GM18517 (cell line): ENCODE measurements at regions not wholly inside any gene's neighbourhood (a gene's known extent, or its start where the extent isn't known, plus 50 kb on each side); places are given as distances from the start of the nearest gene placed in this dataset.

Experiments
- ATAC-seq: cut with Tn5 transposase; IDR thresholded peaks from one replicate; pipeline ENCODE4 v1.9.1; 2021; ENCODE audit warnings: mild to moderate bottlenecking, moderate library complexity; ENCODE audit not compliant: unreplicated experiment

DNA sequence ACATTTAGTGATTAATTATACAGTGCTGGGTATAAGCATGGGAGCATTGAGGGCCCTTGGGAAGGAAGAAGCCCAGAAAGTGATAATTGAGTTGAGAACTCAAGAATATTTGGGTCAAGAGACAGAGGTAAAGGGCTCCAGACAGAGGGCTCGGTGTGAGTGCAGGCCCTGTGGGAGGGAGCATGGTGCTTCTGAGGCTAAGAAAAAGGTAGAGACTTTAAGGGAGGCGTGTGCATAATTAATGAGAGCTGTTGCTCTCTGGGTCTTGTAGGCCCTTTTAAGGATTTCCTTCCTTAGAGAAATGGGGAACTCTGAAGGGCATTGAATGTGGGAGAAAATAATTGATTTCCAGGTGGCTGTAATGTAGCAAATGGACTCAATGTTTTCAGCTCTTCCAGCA, 735.0 kb upstream of the POU3F3 start:
- ATAC-seq = no peak

DNA sequence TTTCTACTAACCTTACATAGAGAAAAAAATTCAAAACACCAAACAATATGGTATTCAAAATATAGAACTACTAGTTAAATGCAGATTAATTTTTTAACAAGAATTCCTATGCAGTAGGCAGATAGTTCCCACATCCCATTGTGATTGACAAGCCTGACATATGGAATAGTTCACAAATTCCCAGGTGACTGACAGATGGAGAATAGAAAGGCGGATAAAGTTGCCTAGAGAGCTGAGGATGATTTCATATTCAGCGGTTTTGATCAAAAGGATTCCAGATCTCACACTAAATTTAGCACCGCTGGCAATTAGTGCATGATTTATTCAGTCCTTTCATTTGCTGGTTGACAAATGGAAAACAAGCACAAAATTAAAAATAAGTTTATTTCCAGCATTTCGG, 733.7 kb upstream of the POU3F3 start:
- ATAC-seq = no peak

DNA sequence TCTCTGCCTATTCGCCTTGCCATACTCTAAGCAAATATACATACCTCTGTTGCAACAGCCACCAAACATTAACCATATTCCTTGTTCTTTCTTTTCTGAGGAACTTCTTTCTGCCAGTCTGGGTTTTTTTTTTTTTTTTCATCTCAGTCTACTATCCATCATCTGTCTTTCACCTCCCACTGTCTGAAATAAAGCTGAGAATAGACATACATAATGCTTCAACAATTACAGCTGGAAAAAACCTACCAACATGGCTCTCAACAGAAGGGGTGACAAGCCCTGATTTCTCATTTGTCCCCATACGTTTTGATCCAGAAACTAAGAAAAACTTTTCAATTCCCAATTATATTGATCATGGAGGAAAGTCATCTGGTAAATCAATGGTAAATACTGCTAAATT, 728.8 kb upstream of the POU3F3 start:
- ATAC-seq = no peak

DNA sequence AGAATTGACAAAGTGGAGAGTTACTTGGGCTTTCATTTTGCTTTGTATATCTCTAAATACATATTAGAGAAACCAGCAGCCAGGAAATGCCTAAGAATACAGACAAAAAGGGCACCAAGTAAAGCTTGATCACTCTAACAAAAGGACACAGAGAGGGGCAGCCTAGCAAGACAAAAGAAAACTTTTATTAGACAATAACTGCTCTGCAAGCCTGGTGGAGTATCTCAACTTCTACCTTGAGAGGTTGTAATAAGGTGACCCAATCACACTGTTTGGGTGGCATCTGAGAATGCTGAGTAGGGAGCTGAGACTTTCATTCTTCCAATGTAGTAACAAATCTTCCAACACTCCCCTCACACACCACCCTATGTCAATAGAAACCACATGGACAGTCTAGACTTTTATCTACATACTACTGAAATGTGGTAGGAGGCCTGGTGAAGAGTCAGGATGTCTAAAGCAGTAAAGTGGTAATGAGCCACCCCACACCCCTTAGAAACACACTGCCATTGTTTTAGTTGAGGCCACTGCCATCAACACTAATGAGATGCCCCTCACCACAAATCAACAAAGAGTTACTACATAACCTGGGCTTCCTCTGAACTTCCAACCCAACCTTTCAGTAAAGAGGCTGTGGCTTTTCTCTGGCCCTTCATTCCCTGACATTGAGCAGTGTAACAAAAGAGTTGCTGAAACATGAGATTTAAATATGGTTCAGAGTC, 726.7 kb upstream of the POU3F3 start:
- no peak for ATAC-seq

DNA sequence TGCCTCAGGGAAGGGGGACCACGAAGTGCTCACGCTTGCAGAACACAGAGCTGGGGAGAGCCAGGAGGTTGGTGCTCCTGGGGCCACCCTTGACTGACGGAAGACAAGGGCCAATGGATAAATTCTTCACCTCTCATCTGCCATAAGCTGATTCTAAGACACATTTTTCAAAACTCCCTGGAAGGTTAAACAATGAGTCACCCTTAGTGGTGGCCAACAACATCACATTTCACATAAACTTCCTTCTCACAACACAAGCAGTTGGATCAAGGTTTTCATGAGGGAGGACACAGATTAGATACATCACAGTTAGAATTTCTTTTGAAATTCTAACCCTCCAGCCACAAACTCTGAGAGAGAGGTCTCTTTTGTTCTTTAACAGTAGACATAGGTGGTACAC, 713.6 kb upstream of the POU3F3 start:
- no peak for ATAC-seq

DNA sequence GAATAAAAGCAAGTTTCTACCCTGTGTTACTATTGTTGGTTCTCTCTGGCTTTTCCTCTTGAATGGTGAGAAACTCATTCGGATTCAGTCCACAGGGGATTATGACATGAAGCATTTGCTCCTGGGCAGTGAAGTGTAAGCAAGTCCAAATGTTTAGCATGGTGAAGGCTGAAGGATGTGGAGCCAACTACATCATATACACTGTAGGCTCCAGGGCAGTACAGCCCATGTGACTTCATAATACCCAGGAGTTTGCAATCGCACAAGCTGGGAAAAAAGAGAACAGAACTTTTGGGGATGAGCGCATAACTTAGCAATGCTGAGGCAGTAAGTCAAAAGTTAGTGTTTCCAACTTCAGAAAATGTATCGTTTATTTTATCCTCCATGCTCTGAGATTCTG, 695.7 kb upstream of the POU3F3 start:
- ATAC-seq = no peak

DNA sequence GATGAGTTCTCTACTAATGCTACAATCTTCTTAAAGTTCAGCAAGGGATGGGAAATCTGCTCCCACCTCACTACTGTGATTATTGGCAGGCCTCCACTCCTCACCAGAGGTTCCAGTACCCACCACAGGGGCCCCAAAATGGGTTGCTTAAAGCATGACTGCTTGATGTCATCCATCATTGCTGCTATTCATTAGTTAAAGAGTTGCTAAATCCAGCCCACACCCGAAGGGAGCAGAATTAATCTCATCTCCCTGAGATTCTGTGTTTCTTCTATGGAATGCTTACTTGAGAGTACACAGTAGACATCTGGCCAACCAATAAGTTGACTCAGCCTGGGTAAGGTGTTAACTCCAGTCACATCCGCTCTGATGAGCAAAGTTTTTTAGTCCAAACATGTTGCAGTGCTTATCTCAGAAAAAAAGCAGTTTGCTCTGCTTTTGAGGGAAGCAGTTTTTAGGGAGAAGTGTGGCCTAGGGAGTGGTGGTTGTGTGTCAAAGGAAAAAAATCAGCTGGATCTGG, 690.2 kb upstream of the POU3F3 start:
- no peak for ATAC-seq

DNA sequence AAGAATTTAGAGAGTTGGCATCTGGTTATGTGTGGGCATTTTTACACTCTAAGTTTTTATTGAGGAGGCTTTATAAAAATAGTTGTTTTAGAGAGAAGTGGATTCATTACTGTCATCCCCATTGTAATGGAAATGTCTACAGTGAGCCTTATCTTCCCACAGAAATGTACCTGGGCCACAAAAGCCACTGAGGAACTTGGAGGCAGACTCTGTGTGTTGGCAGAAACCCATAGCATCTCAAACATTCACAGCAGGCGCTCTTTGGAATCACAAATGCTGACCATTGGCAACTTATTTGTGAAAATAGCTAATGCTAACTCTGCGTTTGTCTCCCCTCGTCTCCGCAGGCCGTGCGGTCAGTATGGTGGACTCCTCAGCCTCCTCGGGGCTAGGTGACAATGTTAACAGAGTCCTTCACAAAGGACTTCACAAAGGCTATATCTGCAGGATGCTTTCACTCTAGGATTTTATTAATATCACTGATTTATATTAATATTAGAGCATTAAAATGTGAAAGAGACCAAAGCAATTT, 689.1 kb upstream of the POU3F3 start:
- ATAC-seq = no peak

DNA sequence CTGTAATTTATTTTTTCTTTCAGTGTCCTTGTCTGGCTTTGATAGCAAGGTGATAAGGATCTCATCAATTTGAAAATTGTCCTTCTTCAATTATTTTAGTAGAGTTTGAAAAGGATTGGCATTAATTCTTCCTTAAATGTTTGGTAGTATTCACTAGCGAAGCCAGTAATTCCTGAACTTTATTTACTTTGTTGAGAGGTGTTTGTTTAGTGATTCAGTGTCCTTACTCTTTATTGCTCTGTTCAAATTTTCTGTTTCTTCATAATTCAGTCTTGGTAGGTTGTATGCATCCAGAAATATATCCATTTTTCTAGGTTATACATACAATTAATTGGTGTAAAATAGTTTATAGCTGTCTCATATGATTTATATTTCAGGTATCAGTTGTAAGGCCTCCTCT, 676.7 kb upstream of the POU3F3 start:
- ATAC-seq = no peak

DNA sequence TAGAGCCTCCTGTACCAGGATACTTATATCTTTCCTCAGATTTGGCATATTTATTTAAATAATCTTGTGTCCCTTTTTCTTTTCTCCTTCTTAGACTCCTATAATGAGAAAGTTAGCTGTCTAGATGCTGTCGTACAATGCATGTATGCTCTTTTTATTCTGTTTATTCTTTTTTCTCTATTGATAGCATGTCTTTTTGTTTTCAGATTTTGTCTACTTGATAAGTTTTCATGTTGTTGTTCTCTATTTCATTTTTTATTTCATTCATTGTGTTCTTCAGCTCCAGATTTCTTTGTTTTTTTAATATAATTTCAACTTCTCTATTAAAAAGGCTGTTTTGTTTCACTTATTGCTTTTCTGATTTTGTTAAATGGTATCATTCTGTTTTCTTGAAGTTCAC, 674.3 kb upstream of the POU3F3 start:
- no peak for ATAC-seq

DNA sequence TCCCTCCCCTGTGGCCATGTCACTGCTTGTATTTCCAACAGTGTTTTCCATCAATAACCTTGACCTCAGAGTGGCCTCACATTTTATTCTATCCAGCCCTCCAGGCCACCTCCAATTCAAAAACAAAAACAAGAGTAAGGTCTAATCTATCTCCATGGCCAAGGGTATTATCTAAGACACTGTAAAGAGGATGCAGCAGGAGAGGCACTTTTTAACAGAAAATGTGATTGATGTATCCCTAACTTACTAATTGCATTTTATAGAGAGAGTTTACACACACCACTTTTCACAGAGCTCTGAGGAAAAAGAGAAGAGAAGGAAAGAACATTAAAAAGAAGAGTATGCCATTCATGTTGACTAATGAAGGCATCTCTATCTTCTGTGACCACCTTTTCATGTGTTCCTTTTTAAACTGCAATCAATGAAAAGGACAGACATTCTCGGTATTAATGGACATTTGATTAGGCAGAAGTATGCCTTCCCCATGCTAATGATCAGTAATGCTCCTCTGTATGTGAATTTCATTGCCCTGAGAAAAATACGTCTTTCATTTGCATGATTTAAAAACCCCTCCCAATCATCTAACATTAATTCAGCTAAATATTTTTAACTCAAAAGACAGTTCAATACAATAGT, 653.3 kb upstream of the POU3F3 start:
- ATAC-seq = no peak

DNA sequence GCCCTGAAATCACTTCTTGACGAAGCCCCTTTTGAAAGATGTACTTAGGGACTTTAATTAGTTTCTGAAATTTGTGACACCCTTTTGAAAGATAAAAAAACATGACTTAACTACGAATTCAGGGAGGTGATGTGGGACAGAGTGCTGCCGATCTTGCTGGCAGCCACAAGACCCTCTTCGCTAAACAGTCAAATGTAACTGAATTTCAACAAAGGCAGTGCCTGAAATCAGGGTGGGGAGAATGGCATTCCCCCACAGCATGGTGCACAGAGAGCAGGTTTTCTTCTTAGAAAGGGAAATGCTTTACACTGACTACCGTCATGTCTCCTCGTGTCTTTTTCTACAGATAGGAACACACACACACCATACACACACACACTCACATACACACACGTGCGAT, 640.2 kb upstream of the POU3F3 start:
- no peak for ATAC-seq

DNA sequence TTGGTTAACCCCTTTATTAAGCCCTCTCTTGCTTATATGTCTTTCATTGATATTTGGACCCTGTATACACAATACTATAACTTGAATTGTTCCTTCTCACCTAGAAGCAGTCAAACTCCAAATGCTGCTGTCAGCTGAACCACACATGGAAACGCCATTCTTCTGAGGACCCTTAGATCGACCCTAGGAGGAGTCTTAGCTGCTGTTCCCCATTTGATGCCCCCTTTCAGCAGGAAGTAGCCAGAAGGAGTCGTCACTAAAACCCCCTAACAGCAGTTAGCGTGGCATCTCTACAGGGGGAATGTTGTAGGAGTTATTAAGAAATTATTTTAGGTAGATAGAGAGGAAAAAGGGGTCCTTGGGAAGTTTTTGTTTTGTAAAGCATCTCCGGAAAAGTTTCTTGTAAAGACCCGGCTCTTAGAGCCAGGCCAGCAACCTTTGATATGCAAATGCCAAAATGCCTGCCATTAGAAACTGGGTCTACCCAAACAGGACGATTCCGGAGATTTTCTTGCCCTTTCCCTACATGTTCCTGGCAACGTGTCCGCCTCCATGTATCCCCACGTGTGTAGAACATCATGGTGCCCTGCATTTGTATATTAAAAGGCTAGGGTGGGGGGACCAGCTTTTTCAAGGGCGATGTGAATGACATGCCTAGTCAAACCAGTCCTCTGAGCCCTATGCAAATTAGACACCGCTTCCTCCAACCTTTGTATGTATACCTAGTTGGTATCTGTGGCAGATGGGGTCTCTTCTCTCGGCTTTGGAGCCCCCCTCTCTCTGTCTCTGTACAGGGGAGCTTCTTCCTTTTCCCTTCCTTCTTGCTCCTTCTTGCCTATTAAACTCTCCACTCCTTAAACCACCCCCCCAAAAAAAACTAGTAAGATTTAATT, 638.4 kb upstream of the POU3F3 start:
- ATAC-seq = no peak

DNA sequence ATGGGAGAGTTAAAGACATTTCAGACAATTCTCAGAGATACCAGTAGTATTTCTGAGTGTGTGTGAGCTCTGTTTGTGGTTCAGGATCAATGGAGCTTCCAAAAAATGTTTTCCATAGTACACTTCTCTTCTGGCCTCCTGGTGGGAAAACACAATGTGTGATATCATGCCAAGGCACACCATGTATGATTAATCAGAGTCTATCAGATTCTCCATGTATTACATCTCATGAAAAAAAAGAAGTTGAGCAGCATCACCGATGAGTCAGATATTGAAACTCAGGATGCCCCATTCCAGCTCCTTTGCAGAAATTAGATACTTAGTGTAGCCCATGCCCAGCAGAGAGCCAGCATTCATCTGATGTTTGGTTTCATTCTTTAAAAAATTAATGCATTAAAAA, 620.3 kb upstream of the POU3F3 start:
- ATAC-seq = no peak

DNA sequence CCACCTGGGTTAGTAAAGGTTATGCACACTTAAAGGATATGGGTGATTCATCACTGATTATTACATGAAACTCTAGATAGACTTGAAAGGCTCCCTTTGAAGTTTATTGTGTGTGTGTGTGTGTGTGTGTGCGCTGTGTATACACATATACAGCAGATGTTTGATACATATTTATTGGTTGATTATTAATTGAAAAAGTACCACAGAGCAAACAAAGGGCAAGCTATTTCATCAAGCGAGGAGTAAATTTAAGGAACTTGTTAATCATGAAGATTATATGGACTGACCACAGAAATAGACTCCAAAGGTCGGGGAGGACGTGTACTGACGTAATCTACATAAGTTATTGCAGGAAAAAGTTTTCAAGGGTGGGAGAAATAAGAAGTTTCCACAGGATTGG, 617.4 kb upstream of the POU3F3 start:
- no peak for ATAC-seq

DNA sequence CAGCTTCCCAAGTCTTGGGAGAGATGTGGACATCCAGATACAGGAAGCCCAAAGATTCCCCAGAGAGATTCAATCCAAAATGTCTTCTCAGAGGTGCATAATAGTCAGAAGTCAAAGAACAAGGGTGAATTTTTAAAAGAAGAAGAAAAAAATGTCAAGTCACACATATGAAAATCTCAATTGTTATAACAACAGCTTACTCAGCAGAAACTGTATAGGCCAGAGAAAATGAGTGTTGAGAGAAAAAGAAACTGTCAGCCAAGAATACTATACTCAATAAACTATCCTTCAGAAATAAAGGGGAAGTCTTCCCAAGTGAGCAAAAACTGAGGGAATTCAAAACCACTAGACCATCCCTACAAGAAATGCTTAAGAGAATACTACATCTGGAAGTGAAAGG, 612.9 kb upstream of the POU3F3 start:
- ATAC-seq = no peak

DNA sequence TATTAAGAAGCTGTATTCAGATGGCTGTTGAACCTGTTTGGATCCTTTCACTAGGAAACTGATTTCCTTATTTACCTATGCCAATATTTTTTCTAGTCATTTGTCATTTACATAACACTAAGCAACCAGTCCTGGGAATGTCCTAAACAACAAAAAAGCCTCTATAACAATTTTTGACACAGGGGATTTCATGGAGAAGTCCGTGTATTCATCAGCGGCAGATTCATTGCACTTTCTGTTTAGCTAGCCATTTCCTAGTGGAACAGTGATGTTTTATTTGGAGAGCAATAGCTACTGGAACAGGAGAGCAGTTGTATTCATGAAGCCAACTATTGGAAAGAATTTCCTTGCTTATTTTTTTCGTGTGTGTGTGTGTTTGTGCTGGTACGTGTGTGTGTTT, 604.3 kb upstream of the POU3F3 start:
- no peak for ATAC-seq

DNA sequence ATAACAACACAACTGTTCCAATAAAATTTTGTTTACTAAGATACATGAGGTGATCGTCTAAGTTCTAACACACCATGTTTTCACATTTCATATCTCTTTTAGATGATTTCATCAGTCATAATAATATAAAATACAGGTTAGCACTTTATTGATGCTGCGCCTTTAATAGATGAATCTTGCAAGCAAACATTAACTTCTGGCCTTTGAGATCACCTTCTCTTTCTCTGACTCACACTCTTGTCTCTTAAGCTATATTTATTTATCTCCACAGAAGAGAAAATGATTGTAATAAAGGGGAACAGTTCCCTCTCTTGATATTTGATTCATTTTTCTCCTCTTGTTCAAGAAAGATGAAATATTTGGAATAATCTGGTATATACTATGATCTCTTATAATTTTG, 603.3 kb upstream of the POU3F3 start:
- ATAC-seq = no peak

DNA sequence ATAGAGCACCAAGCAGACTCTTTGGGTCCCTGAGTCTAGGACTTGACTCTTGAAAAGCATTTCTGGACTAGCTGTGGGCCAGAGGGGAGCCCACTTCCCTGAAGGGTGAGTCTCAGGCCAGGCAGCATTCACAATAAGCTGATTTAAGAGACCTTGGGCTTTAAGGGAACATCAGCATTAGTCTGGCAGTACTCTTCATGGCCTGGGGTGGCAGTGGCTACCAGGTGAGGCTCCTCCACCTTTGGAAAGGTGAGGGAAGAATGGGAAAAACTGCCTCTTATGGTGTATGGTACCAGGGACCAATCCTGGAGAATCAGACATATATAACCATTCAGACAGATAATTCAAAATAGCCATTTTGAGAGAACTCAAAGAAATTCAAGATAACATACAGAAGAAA, 599.9 kb upstream of the POU3F3 start:
- ATAC-seq = no peak

DNA sequence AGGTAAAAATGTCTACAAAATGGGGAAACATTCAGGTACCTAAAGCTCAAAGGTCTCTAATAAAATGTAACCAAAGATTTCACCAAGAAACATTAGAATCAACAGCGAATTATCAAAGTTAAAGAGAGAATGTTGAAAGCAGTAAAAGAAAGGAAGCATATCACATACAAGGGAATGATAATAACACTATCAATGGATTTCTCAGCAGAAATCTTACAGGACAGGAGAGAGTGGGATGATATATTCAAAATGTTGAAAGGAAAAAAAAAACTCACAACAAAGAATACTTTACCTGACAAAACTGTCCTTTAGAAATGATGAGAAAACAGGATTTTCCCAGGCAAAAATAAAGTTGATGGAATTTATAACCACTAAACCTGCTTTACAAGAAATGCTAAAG, 591.2 kb upstream of the POU3F3 start:
- no peak for ATAC-seq

DNA sequence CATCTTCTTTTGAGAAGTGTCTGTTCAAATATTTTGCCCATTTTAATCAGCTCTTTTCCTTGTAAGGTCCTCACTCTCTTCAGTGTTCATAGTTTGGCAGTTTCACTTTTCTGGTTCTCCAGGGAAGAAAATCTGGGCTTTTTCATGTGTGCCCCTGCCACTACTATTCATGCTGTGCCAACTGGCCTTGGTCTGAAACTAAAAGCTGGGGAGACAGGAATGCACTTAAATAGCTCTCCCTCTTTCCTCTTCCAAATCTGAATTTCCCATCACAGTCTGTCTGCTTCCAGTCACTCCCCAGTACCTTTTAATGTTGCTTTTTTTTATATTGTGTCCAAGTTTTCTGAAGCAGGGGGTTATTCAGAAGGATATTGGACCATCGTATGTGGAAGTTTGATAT, 574.3 kb upstream of the POU3F3 start:
- no peak for ATAC-seq

DNA sequence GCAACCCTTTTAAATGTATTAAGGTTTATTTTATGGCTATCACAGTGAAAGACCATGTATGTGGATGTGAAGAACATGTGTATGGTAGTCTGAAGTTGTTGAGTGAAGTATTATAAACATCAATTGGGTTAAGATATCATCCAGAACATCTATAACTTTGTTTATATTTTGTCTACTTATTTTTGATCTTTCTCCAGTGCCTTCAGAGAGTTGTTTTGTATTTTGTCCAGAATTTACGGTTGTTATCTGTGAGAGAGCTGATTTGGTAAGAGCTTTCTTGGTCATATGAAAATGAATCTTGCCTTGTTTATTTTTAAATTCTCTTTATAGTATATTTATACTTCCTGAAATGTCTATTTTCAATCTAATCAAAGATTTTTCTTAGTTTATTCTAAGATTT, 573.7 kb upstream of the POU3F3 start:
- ATAC-seq = no peak
